HG03139 (cell line): ENCODE measurements at regions not wholly inside any gene's neighbourhood (a gene's known extent, or its start where the extent isn't known, plus 50 kb on each side); places are given as distances from the start of the nearest gene placed in this dataset.
"Not testable (repeated sequence)": the region's sequence is repeated elsewhere in the genome, so short reads cannot be mapped to it uniquely, and the experiment has no call there.

Experiments used
- ATAC-seq: cut with Tn5 transposase; IDR thresholded peaks from one replicate; pipeline ENCODE4 v1.9.1; 2021; ENCODE audit not compliant: unreplicated experiment

- ATAC-seq, result no peak
Measured at GRCh38 chr13:64186503-64187250, 2771.0 kb upstream of the PCDH20 start.

- no peak for ATAC-seq
Measured at GRCh38 chr13:64186071-64186470, 2770.4 kb upstream of the PCDH20 start.

- ATAC-seq, result no peak
Measured at GRCh38 chr13:64180756-64181155, 2765.1 kb upstream of the PCDH20 start.

- no peak for ATAC-seq
Measured at GRCh38 chr13:64165826-64166225, 2750.2 kb upstream of the PCDH20 start.

DNA sequence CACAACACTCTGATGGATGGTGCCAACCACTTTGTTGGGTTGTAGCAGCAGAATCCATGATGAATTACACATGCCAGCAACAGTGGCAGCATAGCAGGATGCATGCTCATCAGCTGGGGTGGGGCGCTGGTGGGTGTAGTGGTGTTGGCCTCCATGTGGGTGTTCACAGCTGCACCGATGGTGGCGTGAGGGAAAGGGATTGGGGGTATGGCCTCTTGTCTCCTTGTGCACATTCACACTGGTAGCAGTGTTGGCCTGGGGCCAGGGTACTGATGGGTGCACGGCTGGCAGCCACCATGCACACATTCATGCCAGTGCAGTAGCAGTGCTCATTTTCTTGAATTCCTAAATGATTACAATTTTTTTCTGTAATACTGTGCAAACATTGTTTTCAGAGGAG is 2748.8 kb upstream of the PCDH20 start:
- ATAC-seq, result no peak

- ATAC-seq, result no peak
Measured at GRCh38 chr13:64160479-64160878, 2744.8 kb upstream of the PCDH20 start.

- ATAC-seq, result no peak
Measured at GRCh38 chr13:64158908-64159307, 2743.3 kb upstream of the PCDH20 start.

DNA sequence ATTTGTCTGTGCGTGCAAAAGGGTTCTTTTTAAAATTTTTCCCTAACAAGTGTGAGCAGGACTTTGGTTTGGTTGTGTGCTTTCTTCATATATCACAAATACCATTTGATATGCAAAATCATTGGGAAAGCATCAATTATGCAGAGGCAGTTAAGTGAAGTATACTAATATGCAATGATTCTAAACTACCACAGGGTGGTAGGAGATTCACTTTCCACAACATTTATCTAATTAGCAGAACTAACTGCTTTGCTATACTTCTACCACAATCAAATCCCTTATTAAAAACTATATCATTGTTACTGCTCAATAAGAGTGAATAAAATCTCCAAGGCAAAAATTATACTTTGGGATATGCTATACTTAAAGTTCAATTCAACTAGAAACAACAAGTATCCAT is 2738.9 kb upstream of the PCDH20 start:
- ATAC-seq, result no peak

GRCh38 chr13:64130600-64130999 is 2715.0 kb upstream of the PCDH20 start:
- ATAC-seq, result no peak

DNA sequence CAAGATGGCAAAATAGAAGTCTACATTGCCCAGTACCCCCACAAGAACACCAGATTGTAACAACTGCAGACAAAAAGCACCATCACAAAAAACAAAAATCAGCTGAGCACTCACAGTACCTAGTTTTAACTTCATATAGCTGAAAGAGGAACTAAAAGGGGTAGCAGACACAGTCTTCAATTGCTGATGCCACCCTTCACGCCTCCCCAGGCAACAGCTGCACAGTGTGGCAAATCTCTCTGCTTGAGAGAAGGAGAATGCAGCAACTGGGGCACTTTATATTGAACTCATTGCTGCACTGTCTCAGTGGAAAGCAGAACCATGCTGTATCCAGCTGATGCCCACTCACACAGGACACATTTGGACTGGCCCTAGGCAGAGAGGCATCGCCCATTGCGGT is 2714.5 kb upstream of the PCDH20 start:
- ATAC-seq, result no peak

DNA sequence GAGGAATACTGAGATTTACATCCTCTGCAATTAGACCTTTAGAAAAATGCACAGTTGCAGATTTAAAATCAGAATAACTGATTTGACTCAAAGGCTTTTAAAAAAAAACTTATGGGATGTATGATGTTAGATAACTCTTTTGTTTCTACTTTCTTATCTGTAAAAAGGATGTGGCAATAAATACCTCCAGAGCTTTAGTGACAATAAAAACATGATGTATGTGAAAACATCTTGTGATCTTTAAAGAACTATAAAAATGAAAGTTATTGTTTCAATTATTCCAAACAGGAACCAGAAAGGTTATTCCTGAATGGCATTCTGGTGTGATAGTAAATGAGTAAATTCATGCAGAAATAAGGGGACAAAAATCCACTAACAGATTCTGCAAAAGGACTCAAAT is 2712.2 kb upstream of the PCDH20 start:
- ATAC-seq, result no peak

- ATAC-seq, result no peak
Measured at GRCh38 chr13:64127192-64127591, 2711.5 kb upstream of the PCDH20 start.

GRCh38 chr13:64121023-64121709 is 2705.5 kb upstream of the PCDH20 start:
- ATAC-seq, result not testable (repeated sequence)

DNA sequence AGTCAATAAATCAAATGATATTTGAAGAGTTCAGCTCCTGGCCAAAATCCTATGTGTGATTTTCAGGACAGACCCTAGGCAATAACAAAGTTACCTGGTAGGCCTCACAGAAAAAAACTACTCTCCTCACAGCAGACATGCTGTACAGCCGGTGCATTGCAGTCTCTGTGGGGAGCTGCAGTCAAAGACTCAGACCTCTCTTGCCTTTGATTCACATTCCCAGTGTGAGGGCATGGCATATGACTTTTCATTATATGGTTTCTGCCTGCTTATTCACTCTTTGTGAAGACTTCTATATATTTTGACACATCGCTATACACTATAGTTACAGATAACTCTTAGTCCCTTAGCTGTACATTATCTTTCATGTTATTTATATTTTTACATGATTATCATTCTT is 2684.3 kb upstream of the PCDH20 start:
- no peak for ATAC-seq

DNA sequence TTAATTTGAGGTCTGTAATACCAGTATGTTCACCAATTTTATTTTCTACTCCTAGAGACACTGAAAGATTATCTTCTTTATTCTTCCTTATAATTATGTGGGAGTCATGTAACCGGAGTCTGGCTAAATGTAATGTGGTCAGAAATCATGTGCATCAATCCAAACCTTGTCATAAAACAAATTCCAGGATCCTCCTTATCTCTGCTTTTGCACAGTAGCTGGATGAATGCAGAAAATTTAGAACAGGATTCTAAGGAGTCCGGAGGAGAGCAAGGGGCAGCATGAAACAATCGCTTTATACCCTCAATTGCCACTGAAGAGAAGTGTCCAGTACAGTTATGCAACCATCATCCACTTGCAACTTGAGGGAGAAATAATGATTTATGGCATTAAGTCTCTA is 2674.7 kb upstream of the PCDH20 start:
- no peak for ATAC-seq

GRCh38 chr13:64088491-64088890 is 2672.8 kb upstream of the PCDH20 start:
- ATAC-seq, result no peak

DNA sequence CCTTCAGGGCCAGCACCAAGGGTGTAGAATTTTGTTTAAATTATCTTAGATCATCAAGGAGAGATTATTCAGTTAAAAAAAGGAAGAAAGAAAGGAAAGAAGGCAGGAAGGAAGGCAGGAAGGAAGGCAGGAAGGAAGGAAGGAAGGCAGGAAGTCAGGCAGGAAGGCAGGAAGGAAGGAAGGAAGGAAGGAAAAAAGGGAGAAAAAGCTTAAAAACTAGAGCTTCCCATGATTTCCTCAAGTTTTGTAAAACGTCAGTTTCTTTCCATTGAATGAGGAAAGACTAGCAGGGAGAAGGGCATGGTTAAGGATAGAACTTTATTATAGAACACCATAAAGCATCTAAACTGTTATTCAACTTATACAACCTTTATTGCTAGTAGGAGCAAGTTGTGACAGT is 2672.0 kb upstream of the PCDH20 start:
- ATAC-seq, result no peak

DNA sequence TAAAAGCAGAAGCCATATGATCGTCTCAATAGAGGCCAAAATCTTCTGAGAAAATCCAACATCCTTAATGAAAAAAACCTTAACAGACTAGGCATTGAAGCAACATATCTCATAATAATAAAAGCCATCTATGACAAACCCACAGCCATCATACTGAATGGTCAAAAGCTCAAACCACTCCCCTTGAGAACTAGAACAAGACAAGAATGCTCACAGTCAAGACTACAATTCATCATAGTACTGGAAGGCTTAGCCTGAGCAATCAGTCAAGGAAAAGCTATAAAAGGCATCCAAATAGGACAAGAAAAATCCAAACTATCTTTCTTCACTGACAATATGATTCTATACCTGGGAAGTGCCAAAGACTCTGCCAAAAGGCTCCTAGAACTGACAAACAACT is 2668.2 kb upstream of the PCDH20 start:
- ATAC-seq, result no peak

GRCh38 chr13:64083396-64083795 is 2667.7 kb upstream of the PCDH20 start:
- ATAC-seq, result no peak

DNA sequence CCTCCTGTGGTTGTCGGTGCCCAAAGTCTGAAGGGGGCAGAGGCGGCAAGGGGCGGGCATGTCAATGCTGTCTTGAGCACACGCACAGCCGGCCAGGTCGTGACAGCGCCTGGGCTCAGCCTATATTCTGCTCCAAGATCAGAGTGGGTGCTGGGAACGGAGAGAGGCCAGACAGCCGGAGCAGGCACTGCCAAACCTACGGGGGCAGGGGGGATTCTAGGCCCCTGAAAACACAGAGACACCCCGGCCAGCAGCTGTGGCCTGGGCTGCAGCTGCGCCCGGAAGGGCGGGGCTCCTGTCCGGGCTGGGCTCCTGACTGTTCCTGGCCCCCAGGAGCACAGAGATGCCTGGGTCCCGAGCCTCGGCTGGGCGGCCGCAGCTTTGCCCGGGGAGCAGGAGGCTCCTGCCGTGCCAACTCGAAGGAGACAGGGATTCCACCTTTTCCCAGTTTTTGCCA is 2662.9 kb upstream of the PCDH20 start:
- no peak for ATAC-seq

GRCh38 chr13:64078025-64078424 is 2662.4 kb upstream of the PCDH20 start:
- no peak for ATAC-seq

DNA sequence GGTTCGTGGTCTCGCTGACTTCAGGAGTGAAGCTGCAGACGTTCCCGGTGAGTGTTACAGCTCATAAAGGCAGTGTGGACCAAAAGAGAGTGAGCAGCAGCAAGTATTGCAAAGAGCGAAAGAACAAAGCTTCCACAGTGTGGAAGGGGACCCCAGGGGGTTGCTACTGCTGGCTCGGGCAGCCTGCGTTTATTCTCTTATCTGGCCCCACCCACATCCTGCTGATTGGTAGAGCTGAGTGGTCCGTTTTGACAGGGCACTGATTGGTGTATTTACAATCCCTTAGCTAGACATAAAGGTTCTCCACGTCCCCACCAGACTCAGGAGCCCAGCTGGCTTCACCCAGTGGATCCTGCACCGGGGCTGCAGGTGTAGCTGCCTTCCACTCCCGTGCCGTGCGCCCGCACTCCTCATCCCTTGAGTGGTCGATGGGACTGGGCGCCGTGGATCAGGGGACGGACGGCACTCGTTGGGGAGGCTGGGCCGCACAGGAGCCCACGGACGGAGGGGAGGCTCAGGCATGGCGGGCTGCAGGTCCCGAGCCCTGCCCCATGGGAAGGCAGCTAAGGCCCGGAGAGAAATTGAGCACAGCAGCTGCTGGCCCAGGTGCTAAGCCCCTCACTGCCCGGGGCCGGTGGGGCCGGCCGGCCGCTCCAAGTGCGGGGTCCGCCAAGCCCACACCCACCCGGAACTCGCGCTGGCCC is 2661.6 kb upstream of the PCDH20 start:
- not testable (repeated sequence) for ATAC-seq
